ENCODE measurements at regions not wholly inside any gene's neighbourhood (a gene's known extent, or its start where the extent isn't known, plus 50 kb on each side); places are given as distances from the start of the nearest gene placed in this dataset.

- TF ChIP-seq, protein P1, sequence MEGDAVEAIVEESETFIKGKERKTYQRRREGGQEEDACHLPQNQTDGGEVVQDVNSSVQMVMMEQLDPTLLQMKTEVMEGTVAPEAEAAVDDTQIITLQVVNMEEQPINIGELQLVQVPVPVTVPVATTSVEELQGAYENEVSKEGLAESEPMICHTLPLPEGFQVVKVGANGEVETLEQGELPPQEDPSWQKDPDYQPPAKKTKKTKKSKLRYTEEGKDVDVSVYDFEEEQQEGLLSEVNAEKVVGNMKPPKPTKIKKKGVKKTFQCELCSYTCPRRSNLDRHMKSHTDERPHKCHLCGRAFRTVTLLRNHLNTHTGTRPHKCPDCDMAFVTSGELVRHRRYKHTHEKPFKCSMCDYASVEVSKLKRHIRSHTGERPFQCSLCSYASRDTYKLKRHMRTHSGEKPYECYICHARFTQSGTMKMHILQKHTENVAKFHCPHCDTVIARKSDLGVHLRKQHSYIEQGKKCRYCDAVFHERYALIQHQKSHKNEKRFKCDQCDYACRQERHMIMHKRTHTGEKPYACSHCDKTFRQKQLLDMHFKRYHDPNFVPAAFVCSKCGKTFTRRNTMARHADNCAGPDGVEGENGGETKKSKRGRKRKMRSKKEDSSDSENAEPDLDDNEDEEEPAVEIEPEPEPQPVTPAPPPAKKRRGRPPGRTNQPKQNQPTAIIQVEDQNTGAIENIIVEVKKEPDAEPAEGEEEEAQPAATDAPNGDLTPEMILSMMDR (conservative IDR thresholded peaks at IDR 0.05) = no peak
- TF ChIP-seq ZFX (IDR thresholded peaks at IDR 0.05) = no peak
Observed at GRCh38 chr3:178396318-178396717, 139.9 kb upstream of the KCNMB2 start.

All from C4-2B (cell line).